DND-41 (cell line): ENCODE measurements at regions not wholly inside any gene's neighbourhood (a gene's known extent, or its start where the extent isn't known, plus 50 kb on each side); places are given as distances from the start of the nearest gene placed in this dataset.

Experiments
- ATAC-seq: fragments of 200-7000 bp; cut with Tn5 transposase; 3 replicates; pipeline ENCODE4 v1.9.1; 2021; ENCODE audit warnings: low read depth; ENCODE audit not compliant: insufficient read depth
- DNase-seq: peaks from one replicate; pipeline ENCODE4 v3.0.0-alpha.2; 2020
- H2AFZ ChIP-seq: 2 replicates; pipeline ENCODE4 v1.6.0; 2012; ENCODE audit warnings: low read depth, low read length
- H3K27ac ChIP-seq: 2 replicates; pipeline ENCODE4 v1.5.1; 2012; ENCODE audit warnings: low read length, inconsistent platforms
- H3K27me3 ChIP-seq: fragments of 200-600 bp; sonication (generic); 2 replicates; pipeline ENCODE4 v1.6.0; 2012; ENCODE audit warnings: low read length, mild to moderate bottlenecking, inconsistent platforms; ENCODE audit not compliant: insufficient read depth, poor library complexity
- H3K36me3 ChIP-seq: 2 replicates; pipeline ENCODE4 v1.5.1; 2012; ENCODE audit warnings: low read length, inconsistent platforms; ENCODE audit not compliant: insufficient read depth
- H3K4me1 ChIP-seq: 2 replicates; pipeline ENCODE4 v1.5.1; 2012; ENCODE audit warnings: mild to moderate bottlenecking, low read length; ENCODE audit not compliant: insufficient read depth
- H3K4me2 ChIP-seq: 2 replicates; pipeline ENCODE4 v1.6.0; 2012; ENCODE audit warnings: mild to moderate bottlenecking, moderate library complexity, low read length, inconsistent platforms; ENCODE audit not compliant: insufficient read depth
- H3K4me3 ChIP-seq, 2 experiments: fragments of 200-600 bp in 1 of 2; shearing (Covaris generic) in 1 of 2; 2 replicates each; pipeline ENCODE4 v1.5.1; 2012 to 2016; ENCODE audit warnings: inconsistent platforms in 2 of 2, low read length in 2 of 2, mild to moderate bottlenecking in 2 of 2, low read depth in 1 of 2, moderate library complexity in 1 of 2
- H3K79me2 ChIP-seq: 2 replicates; pipeline ENCODE4 v1.6.0; 2012; ENCODE audit warnings: low read length, inconsistent platforms; ENCODE audit not compliant: insufficient read depth
- H3K9ac ChIP-seq: 2 replicates; pipeline ENCODE4 v1.6.0; 2012; ENCODE audit warnings: low read depth, mild to moderate bottlenecking, inconsistent platforms, low read length, moderate library complexity
- H3K9me3 ChIP-seq: 2 replicates; pipeline ENCODE4 v1.5.1; 2012; ENCODE audit warnings: low read length, moderate library complexity, mild to moderate bottlenecking, inconsistent platforms; ENCODE audit not compliant: insufficient read depth, severe bottlenecking
- H4K20me1 ChIP-seq: 2 replicates; pipeline ENCODE4 v1.6.0; 2012; ENCODE audit warnings: low read length; ENCODE audit not compliant: insufficient read depth
- EZH2 ChIP-seq: IDR thresholded peaks from 3 replicates; pipeline ENCODE4 v1.6.1; 2012; ENCODE audit warnings: borderline replicate concordance, low read depth, mild to moderate bottlenecking, moderate library complexity, low read length, inconsistent platforms; ENCODE audit not compliant: severe bottlenecking
- TF ChIP-seq, protein P1 (sequence below): IDR thresholded peaks from 2 replicates; pipeline ENCODE4 v1.5.1; 2012; ENCODE audit warnings: borderline replicate concordance, low read length, moderate library complexity, mild to moderate bottlenecking; ENCODE audit not compliant: poor library complexity, severe bottlenecking; ENCODE audit errors: extremely low read depth

DNA sequence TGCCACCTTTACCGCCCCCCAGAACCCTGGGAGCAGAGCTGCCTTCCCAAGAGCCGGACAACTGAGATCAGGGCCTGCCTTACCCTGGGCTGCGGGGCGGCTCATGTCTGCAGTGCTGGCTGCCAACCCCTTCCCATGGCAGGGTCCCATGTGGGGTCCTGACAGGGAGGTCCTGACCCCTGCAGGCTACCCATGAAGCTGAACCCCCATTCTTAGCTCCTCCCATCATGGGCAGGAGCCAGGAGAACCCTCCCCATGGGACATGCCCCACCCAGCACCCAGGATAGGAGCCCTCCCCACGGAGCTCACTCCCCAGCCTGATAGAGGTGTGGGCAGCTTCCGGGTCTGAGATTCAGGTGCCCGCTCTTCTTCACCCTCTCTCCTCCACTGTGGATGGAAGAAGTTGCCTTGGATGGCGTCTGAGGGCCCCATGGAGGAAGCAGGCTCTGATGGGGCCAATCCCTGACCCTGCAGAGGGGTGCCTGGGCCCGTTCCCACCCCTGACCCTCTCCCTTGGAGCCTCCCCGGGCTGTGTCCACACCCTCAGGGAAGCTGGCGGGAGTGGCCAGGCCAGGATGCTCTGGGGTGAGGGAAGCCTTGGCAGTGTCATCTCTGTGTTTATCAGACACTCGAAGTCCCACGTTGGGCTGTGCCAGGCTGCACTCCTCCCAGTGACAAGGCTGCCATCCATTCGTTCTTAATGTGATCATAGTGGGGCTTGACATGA, 1508.2 kb downstream of the BRD1 start:
- no peak for ATAC-seq
- H3K36me3 ChIP-seq = no peaks in the 10 kb centered on the region

DNA sequence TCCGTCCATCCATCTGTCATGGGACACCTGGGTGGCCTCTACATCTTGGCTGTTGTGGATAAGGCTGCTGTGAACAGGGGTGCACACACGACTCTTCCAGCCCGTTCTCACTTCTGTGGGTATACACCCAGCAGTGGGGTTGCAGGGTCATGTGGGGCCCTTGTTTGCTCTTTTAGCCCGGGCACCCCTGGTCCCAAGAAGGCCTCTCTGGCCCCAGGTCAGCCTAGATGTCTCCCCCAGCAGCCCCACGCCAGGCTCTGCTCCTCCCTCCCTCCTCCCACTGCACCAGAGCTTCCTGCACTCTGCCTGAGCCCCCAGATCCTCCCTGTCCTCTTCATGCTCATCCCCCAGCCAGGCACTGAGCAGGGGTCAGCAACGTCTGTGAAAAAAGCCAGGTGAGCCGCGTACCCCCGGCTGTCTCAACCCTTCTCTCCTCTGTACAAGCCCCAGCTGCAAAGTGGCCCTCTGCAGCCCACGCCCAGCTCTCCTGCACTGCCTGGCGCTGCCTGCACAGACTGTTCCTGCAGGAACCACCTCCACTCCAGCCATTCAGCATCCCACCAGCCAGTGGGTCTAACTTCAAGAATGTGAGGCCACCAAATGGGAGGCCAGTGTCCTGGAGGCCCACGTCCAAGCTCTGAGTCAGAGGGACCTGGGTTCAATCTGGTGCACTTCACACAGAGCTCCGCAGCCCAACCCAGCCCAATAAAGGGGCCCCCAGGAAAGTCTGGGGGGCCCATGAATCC, 1508.9 kb downstream of the BRD1 start:
- Histone ChIP-seq H4K20me1 (no peaks in the 10 kb centered on the region), H3K9ac (no peak overlapping the region), H3K4me2 (no peak overlapping the region), H3K4me1 (no peaks in the 10 kb centered on the region), H3K27me3 (no peaks in the 10 kb centered on the region), H3K9me3 (no peaks in the 10 kb centered on the region), H3K27ac (no peak overlapping the region), H3K4me3 (no peak overlapping the region), H3K79me2 (no peaks in the 10 kb centered on the region), H2AFZ (no peak overlapping the region), H3K36me3 (no peaks in the 10 kb centered on the region)
- TF ChIP-seq EZH2 = no peak
- TF ChIP-seq, protein P1, sequence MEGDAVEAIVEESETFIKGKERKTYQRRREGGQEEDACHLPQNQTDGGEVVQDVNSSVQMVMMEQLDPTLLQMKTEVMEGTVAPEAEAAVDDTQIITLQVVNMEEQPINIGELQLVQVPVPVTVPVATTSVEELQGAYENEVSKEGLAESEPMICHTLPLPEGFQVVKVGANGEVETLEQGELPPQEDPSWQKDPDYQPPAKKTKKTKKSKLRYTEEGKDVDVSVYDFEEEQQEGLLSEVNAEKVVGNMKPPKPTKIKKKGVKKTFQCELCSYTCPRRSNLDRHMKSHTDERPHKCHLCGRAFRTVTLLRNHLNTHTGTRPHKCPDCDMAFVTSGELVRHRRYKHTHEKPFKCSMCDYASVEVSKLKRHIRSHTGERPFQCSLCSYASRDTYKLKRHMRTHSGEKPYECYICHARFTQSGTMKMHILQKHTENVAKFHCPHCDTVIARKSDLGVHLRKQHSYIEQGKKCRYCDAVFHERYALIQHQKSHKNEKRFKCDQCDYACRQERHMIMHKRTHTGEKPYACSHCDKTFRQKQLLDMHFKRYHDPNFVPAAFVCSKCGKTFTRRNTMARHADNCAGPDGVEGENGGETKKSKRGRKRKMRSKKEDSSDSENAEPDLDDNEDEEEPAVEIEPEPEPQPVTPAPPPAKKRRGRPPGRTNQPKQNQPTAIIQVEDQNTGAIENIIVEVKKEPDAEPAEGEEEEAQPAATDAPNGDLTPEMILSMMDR = no peak
- no peak for ATAC-seq
- no peak for DNase-seq

More for the DNA sequence above, 1508.2 kb downstream of the BRD1 start:
- Histone ChIP-seq H4K20me1 (no peaks in the 10 kb centered on the region), H3K4me1 (no peaks in the 10 kb centered on the region), H3K9me3 (peaks cover 1% of the 10 kb centered on the region), H2AFZ (no peak overlapping the region), H3K9ac (no peak overlapping the region), H3K4me2 (no peak overlapping the region), H3K79me2 (no peaks in the 10 kb centered on the region), H3K27ac (no peak overlapping the region), H3K27me3 (no peaks in the 10 kb centered on the region), H3K4me3 (no peak overlapping the region)
- TF ChIP-seq EZH2 = no peak
- TF ChIP-seq, protein P1 = no peak
- DNase-seq = no peak

DNA sequence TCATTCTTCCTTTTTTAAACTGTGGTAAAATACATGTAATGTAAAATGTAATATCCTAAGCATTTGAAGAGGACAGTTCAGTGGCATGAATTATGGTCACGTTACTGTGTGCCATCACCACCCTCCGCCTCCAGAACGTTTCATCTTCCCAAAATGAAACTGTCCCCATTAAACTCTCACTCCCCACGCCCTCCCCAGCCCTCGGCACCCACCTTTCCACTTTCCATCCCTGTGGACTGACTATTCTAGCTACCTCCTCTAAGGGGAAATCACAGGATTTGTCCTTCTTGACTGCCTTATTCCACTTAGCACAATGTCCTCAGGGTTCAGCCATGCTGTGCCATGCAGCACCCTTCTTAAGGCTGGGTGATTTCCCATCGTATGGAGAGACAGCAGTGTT, 1509.5 kb downstream of the BRD1 start:
- Histone ChIP-seq H3K9me3 (no peaks in the 10 kb centered on the region), H3K9ac (no peak overlapping the region), H3K4me1 (no peaks in the 10 kb centered on the region), H3K27me3 (no peaks in the 10 kb centered on the region), H3K27ac (no peak overlapping the region), H3K79me2 (no peaks in the 10 kb centered on the region), H3K4me2 (no peak overlapping the region), H3K36me3 (no peaks in the 10 kb centered on the region), H3K4me3 (no peak overlapping the region), H4K20me1 (no peaks in the 10 kb centered on the region), H2AFZ (no peak overlapping the region)
- ATAC-seq = no peak
- TF ChIP-seq, protein P1 = no peak
- no peak for TF ChIP-seq EZH2
- DNase-seq = no peak
